Ascending aorta (tissue), 2 donors: ENCODE measurements at regions not wholly inside any gene's neighbourhood (a gene's known extent, or its start where the extent isn't known, plus 50 kb on each side); places are given as distances from the start of the nearest gene placed in this dataset.
A peak's percentile ranks its signal among the peaks of the same experiment; 100 is the strongest.

Source experiments
- DNase-seq, 2 donors: peaks; one replicate each; pipeline ENCODE4 v3.0.0-alpha.2; 2019; ENCODE audit warnings: low spot score in 2 of 2
- H3K27ac ChIP-seq, 2 donors: fragments of 200-600 bp; sonication (generic); one replicate each; pipeline ENCODE4 v1.5.1; 2016 to 2017; ENCODE audit warnings: mild to moderate bottlenecking in 1 of 2
- H3K27me3 ChIP-seq: fragments of 200-600 bp; sonication (generic); one replicate; pipeline ENCODE4 v1.5.1; 2017
- H3K36me3 ChIP-seq, 2 donors: fragments of 200-600 bp; sonication (generic); one replicate each; pipeline ENCODE4 v1.5.1; 2016
- H3K4me1 ChIP-seq, 2 donors: fragments of 200-600 bp; sonication (generic); one replicate each; pipeline ENCODE4 v1.5.1; 2016 to 2017; ENCODE audit warnings: mild to moderate bottlenecking in 1 of 2
- H3K4me3 ChIP-seq, 2 donors: fragments of 200-600 bp; sonication (generic); one replicate each; pipeline ENCODE4 v1.5.1; 2016 to 2017; ENCODE audit warnings: mild to moderate bottlenecking in 1 of 2
- H3K9me3 ChIP-seq, 2 donors: fragments of 200-600 bp; sonication (generic); one replicate each; pipeline ENCODE4 v1.5.1; 2016
- CTCF ChIP-seq, 3 experiments: fragments of 200-600 bp in 2 of 3; fragments of 450-650 bp in 1 of 3; sonication (generic) in 2 of 3; IDR thresholded peaks; one replicate each; pipeline ENCODE4 v1.5.1; 2016 to 2019; ENCODE audit warnings: antibody characterized with exemption in 3 of 3, mild to moderate bottlenecking in 1 of 3, moderate library complexity in 1 of 3
- intact Hi-C: fragments of 100-400 bp; cut with DNase I; formaldehyde crosslinking; loops from one replicate; pipeline ENCODE4 v1.15.1; 2023

GRCh38 chr10:132120734-132121510 is 55.2 kb downstream of the JAKMIP3 start:
- TF ChIP-seq CTCF (IDR thresholded peaks at IDR 0.05), result no peak
- H3K4me1 ChIP-seq, result no peaks in the 10 kb centered on the region
- H3K4me3 ChIP-seq, result no peak overlapping the region
- intact Hi-C loops, result no loop called here
- no peak overlapping the region for H3K27ac ChIP-seq
- H3K27me3 ChIP-seq, result no peaks in the 10 kb centered on the region
- no peaks in the 10 kb centered on the region for H3K36me3 ChIP-seq
- H3K9me3 ChIP-seq, result no peaks in the 10 kb centered on the region
- peak in 1 of 2 donors; percentile 52 for DNase-seq

- TF ChIP-seq CTCF (IDR thresholded peaks at IDR 0.05), result no peak
- DNase-seq, result no peak
- Histone ChIP-seq H3K4me1 (no peaks in the 10 kb centered on the region), H3K9me3 (no peaks in the 10 kb centered on the region), H3K27me3 (no peaks in the 10 kb centered on the region), H3K4me3 (no peak overlapping the region), H3K27ac (no peak overlapping the region), H3K36me3 (no peaks in the 10 kb centered on the region)
- intact Hi-C loops, result no loop called here
These were observed 55.7 kb downstream of the JAKMIP3 start for GRCh38 chr10:132121511-132121830.

- Histone ChIP-seq H3K4me1 (no peaks in the 10 kb centered on the region), H3K4me3 (no peak overlapping the region), H3K27ac (no peak overlapping the region), H3K27me3 (no peaks in the 10 kb centered on the region), H3K9me3 (no peaks in the 10 kb centered on the region), H3K36me3 (no peaks in the 10 kb centered on the region)
- TF ChIP-seq CTCF (IDR thresholded peaks at IDR 0.05), result no peak
- DNase-seq, result no peak
- intact Hi-C loops, result no loop called here
These were observed 56.5 kb downstream of the JAKMIP3 start for GRCh38 chr10:132122097-132122861.

GRCh38 chr10:132122939-132123445 is 57.2 kb downstream of the JAKMIP3 start:
- Histone ChIP-seq H3K27ac (no peak overlapping the region), H3K9me3 (no peaks in the 10 kb centered on the region), H3K4me1 (no peaks in the 10 kb centered on the region), H3K36me3 (no peaks in the 10 kb centered on the region), H3K27me3 (no peaks in the 10 kb centered on the region), H3K4me3 (no peak overlapping the region)
- DNase-seq, result no peak
- intact Hi-C loops, result no loop called here
- TF ChIP-seq CTCF (IDR thresholded peaks at IDR 0.05), result no peak

- Histone ChIP-seq H3K27me3 (no peaks in the 10 kb centered on the region), H3K9me3 (no peaks in the 10 kb centered on the region), H3K36me3 (no peaks in the 10 kb centered on the region), H3K27ac (no peak overlapping the region), H3K4me3 (no peak overlapping the region), H3K4me1 (no peaks in the 10 kb centered on the region)
- DNase-seq, result no peak
- intact Hi-C loops, result no loop called here
- no peak for TF ChIP-seq CTCF (IDR thresholded peaks at IDR 0.05)
These were observed 57.9 kb downstream of the JAKMIP3 start for GRCh38 chr10:132123606-132124005.
